ENCODE measurements at regions not wholly inside any gene's neighbourhood (a gene's known extent, or its start where the extent isn't known, plus 50 kb on each side); places are given as distances from the start of the nearest gene placed in this dataset.

GRCh38 chr17:15096511-15096910, 168.6 kb downstream of the PMP22 start (continued):
- TF ChIP-seq, protein P1, sequence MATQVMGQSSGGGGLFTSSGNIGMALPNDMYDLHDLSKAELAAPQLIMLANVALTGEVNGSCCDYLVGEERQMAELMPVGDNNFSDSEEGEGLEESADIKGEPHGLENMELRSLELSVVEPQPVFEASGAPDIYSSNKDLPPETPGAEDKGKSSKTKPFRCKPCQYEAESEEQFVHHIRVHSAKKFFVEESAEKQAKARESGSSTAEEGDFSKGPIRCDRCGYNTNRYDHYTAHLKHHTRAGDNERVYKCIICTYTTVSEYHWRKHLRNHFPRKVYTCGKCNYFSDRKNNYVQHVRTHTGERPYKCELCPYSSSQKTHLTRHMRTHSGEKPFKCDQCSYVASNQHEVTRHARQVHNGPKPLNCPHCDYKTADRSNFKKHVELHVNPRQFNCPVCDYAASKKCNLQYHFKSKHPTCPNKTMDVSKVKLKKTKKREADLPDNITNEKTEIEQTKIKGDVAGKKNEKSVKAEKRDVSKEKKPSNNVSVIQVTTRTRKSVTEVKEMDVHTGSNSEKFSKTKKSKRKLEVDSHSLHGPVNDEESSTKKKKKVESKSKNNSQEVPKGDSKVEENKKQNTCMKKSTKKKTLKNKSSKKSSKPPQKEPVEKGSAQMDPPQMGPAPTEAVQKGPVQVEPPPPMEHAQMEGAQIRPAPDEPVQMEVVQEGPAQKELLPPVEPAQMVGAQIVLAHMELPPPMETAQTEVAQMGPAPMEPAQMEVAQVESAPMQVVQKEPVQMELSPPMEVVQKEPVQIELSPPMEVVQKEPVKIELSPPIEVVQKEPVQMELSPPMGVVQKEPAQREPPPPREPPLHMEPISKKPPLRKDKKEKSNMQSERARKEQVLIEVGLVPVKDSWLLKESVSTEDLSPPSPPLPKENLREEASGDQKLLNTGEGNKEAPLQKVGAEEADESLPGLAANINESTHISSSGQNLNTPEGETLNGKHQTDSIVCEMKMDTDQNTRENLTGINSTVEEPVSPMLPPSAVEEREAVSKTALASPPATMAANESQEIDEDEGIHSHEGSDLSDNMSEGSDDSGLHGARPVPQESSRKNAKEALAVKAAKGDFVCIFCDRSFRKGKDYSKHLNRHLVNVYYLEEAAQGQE (IDR thresholded peaks at IDR 0.05; ENCODE audit: low read depth), result no peak

DNA sequence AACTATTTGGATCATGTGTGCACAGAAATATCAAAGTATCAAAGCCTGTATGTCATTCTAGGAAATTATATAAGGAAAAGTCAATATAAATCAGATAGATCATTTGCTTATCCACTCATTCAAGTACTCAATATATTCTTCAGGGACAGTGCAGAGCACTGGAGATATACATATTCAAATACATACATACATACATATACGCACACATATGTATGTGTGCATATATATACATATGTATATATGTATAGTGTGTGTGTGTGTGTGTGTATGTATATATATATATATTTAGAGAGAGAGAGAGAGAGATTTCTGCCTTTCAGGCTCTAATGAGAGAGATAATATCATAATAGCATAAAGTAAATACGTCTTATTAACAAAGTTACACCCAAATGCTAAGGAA, 169.2 kb downstream of the PMP22 start:
- no peaks in the 10 kb centered on the region for H3K27me3 ChIP-seq (ENCODE audit: insufficient read depth, low read length)
- CTCF ChIA-PET, result no interaction called here

More for the DNA sequence above, 169.2 kb downstream of the PMP22 start:
- BruUV-seq (replicated peaks), result no TSS peak
- no peak overlapping the region for H3K4me3 ChIP-seq (replicated peaks in 1 of 2; ENCODE audit: low read depth in 1 of 2, low read length in 2 of 2)
- no peak overlapping the region for H3K27ac ChIP-seq (ENCODE audit: low read depth, low read length)
- no peaks in the 10 kb centered on the region for H3K36me3 ChIP-seq (ENCODE audit: control insufficient read depth in 1 of 2, insufficient read depth in 2 of 2, low read length in 2 of 2)
- ATAC-seq (no peak), DNase-seq (ENCODE audit: low read depth, low spot score) (no peak)
- H3K9me3 ChIP-seq (ENCODE audit: control insufficient read depth in 1 of 2, insufficient read depth in 1 of 2, low read depth in 1 of 2, low read length in 2 of 2), result no peaks in the 10 kb centered on the region
- ChIA-PET POLR2A (no interaction called here), RAD21 (ENCODE audit: low non-redundant PET in 1 of 2, low total read pairs in 2 of 2, uncharacterized antibody in 2 of 2, unreplicated experiment in 2 of 2) (no interaction called here)
- H4K20me1 ChIP-seq (ENCODE audit: insufficient read depth), result no peaks in the 10 kb centered on the region
- H3K79me2 ChIP-seq (ENCODE audit: insufficient read depth, low read length), result no peaks in the 10 kb centered on the region
- TF ChIP-seq, protein P2, sequence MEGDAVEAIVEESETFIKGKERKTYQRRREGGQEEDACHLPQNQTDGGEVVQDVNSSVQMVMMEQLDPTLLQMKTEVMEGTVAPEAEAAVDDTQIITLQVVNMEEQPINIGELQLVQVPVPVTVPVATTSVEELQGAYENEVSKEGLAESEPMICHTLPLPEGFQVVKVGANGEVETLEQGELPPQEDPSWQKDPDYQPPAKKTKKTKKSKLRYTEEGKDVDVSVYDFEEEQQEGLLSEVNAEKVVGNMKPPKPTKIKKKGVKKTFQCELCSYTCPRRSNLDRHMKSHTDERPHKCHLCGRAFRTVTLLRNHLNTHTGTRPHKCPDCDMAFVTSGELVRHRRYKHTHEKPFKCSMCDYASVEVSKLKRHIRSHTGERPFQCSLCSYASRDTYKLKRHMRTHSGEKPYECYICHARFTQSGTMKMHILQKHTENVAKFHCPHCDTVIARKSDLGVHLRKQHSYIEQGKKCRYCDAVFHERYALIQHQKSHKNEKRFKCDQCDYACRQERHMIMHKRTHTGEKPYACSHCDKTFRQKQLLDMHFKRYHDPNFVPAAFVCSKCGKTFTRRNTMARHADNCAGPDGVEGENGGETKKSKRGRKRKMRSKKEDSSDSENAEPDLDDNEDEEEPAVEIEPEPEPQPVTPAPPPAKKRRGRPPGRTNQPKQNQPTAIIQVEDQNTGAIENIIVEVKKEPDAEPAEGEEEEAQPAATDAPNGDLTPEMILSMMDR (IDR thresholded peaks at IDR 0.05 in 2 of 3, conservative IDR thresholded peaks at IDR 0.05 in 1 of 3; ENCODE audit: borderline replicate concordance in 1 of 3, insufficient read depth in 1 of 3, low read depth in 2 of 3, low read length in 2 of 3), result no peak
- TF ChIP-seq EZH2 (IDR thresholded peaks at IDR 0.05) (no peak), SP1 (IDR thresholded peaks at IDR 0.05; ENCODE audit: low read depth) (no peak)
- intact Hi-C loops (cut with micrococcal nuclease), result no loop called here
- H3K9me2 ChIP-seq (ENCODE audit: insufficient read depth), result no peaks in the 10 kb centered on the region
- no peak overlapping the region for H3K9ac ChIP-seq (ENCODE audit: low read length)
- no peak overlapping the region for H3K4me2 ChIP-seq (ENCODE audit: low read length)
- H2AFZ ChIP-seq (ENCODE audit: low read depth, low read length, poor library complexity, severe bottlenecking), result no peak overlapping the region
- no peaks in the 10 kb centered on the region for H3K4me1 ChIP-seq (ENCODE audit: control insufficient read depth in 1 of 2, insufficient read depth in 2 of 2, low read length in 2 of 2)
